ENCODE measurements at regions not wholly inside any gene's neighbourhood (a gene's known extent, or its start where the extent isn't known, plus 50 kb on each side); places are given as distances from the start of the nearest gene placed in this dataset.

DNA sequence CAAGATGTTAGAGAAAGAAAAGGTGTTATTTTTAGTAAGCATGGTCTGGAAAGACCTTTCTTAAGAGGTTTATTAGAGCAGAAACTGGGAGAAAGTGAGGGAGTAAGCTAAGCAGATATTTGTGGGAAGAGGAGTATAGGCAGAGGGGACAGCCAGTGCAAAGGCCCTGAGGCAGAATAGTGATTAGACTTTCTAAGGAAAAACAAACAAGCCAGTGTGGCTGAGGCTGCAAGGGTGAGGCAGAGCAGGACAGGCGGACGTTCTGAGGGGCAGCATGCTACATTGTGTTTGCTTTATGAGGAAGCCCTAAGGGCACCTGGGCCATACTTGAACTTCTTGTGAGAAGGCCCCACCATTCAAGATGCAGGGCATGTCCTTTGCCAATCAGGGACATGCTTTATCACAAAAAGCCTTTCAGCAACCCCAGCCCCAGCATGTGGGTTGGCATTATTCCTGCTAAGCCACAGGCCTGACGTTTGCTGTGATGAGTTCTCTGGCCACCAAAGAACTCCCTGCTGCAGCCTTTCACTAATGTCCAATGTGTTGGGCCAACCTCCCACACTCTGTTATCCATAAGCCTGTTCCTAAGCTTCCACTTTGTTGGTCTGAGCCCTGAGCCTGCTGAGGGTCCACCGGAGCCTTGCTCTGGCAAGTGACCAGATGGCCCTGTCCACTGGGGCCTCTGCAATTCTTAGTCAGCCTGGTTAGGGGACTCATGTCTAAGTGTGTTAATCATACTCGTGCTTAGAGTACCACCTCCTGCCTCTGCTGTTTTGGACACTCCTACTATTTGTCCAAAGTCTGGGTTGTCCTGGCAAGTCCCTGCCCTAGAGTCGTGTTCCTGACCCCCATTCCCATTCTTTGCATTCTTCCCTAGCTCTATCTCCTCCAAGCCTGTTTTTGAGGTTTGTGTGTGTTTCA, 209.9 kb upstream of the CTNNB1 start:
- no peak for DNase-seq (ENCODE audit: low spot score in 2 of 2, unreplicated experiment in 2 of 2)
- Mint-ChIP-seq H3K36me3 (no peaks in the 10 kb centered on the region), H3K4me3 (no peak overlapping the region), H3K4me1 (peaks cover 4% of the 10 kb centered on the region), H3K9me3 (peaks cover 4% of the 10 kb centered on the region), H3K27ac (no peak overlapping the region), H3K27me3 (ENCODE audit: low read depth) (no peaks in the 10 kb centered on the region)
- TF ChIP-seq, protein P1, sequence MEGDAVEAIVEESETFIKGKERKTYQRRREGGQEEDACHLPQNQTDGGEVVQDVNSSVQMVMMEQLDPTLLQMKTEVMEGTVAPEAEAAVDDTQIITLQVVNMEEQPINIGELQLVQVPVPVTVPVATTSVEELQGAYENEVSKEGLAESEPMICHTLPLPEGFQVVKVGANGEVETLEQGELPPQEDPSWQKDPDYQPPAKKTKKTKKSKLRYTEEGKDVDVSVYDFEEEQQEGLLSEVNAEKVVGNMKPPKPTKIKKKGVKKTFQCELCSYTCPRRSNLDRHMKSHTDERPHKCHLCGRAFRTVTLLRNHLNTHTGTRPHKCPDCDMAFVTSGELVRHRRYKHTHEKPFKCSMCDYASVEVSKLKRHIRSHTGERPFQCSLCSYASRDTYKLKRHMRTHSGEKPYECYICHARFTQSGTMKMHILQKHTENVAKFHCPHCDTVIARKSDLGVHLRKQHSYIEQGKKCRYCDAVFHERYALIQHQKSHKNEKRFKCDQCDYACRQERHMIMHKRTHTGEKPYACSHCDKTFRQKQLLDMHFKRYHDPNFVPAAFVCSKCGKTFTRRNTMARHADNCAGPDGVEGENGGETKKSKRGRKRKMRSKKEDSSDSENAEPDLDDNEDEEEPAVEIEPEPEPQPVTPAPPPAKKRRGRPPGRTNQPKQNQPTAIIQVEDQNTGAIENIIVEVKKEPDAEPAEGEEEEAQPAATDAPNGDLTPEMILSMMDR (IDR thresholded peaks at IDR 0.05; ENCODE audit: unreplicated experiment) = no peak

GRCh38 chr3:40990062-40990456, 209.2 kb upstream of the CTNNB1 start:
- peaks cover 3% of the 10 kb centered on the region for H3K4me1 Mint-ChIP-seq
- H3K36me3 Mint-ChIP-seq = no peaks in the 10 kb centered on the region
- H3K9me3 Mint-ChIP-seq = peaks cover 4% of the 10 kb centered on the region
- TF ChIP-seq, protein P1 (IDR thresholded peaks at IDR 0.05; ENCODE audit: unreplicated experiment) = no peak
- H3K4me3 Mint-ChIP-seq = no peak overlapping the region
- H3K27ac Mint-ChIP-seq = no peak overlapping the region
- no peak for DNase-seq (ENCODE audit: low spot score in 2 of 2, unreplicated experiment in 2 of 2)
- H3K27me3 Mint-ChIP-seq (ENCODE audit: low read depth) = no peaks in the 10 kb centered on the region

DNA sequence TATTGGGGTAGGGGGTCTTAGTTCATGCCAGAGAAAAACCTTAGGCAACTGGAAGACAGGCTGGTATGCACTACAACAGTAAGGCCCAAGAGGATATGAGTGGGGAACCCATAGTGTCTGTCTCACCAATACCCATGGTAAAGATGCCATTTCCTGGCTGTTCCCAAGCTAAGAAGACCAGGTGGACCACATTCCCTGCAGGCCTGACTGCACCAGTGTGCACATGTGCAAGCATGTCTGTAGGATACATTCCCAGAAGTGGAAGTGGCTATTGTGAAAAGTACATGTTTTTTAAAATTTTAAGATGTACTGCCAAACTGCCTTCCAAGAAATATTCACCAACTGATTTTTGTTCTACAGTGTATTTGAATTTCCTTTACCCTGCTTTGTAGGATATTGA, 207.3 kb upstream of the CTNNB1 start:
- Mint-ChIP-seq H3K4me3 (no peak overlapping the region), H3K4me1 (peaks cover 11% of the 10 kb centered on the region), H3K9me3 (peaks cover 4% of the 10 kb centered on the region), H3K27ac (no peak overlapping the region), H3K27me3 (ENCODE audit: low read depth) (no peaks in the 10 kb centered on the region), H3K36me3 (no peaks in the 10 kb centered on the region)
- TF ChIP-seq, protein P1 (IDR thresholded peaks at IDR 0.05; ENCODE audit: unreplicated experiment) = no peak
- DNase-seq (ENCODE audit: low spot score in 2 of 2, unreplicated experiment in 2 of 2) = no peak

- H3K4me3 Mint-ChIP-seq = no peak overlapping the region
- H3K4me1 Mint-ChIP-seq = peaks cover 12% of the 10 kb centered on the region
- TF ChIP-seq, protein P1 (IDR thresholded peaks at IDR 0.05; ENCODE audit: unreplicated experiment) = no peak
- H3K27me3 Mint-ChIP-seq (ENCODE audit: low read depth) = no peaks in the 10 kb centered on the region
- no peaks in the 10 kb centered on the region for H3K9me3 Mint-ChIP-seq
- no peaks in the 10 kb centered on the region for H3K36me3 Mint-ChIP-seq
- no peak for DNase-seq (ENCODE audit: low spot score in 2 of 2, unreplicated experiment in 2 of 2)
- no peak overlapping the region for H3K27ac Mint-ChIP-seq
Observed at GRCh38 chr3:40994611-40995010, 204.7 kb upstream of the CTNNB1 start.

DNA sequence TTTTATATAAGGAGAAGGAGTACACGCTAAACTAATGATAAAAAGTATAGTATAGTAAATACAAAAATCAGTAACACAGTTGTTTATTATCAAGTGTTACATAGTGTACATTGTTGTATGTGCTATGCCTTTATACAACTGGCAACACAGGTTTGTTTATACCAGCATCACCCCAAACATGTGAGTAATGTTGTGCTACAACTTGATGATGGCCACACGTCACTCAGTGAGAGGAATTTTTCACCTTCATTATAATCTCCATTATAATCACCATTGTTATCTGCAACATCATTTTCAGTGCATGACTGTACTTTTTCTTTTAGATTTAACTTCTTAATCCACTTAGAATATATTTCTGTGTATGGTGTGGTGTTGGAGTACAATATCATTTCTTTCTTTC, 204.0 kb upstream of the CTNNB1 start:
- Mint-ChIP-seq H3K4me3 (no peak overlapping the region), H3K27me3 (ENCODE audit: low read depth) (no peaks in the 10 kb centered on the region), H3K36me3 (no peaks in the 10 kb centered on the region), H3K4me1 (peaks cover 12% of the 10 kb centered on the region), H3K9me3 (no peaks in the 10 kb centered on the region), H3K27ac (no peak overlapping the region)
- DNase-seq (ENCODE audit: low spot score in 2 of 2, unreplicated experiment in 2 of 2) = no peak
- TF ChIP-seq, protein P1 (IDR thresholded peaks at IDR 0.05; ENCODE audit: unreplicated experiment) = no peak
